Kidney (tissue), 13 donors: ENCODE measurements at regions not wholly inside any gene's neighbourhood (a gene's known extent, or its start where the extent isn't known, plus 50 kb on each side); places are given as distances from the start of the nearest gene placed in this dataset.

Source experiments
- DNase-seq, 5 donors: peaks; one replicate each; pipeline ENCODE4 v3.0.0-alpha.2; 2013 to 2020
- FAIRE-seq: peaks from 2 replicates; lab custom pipeline; 2012; peaks lifted over from hg19 to GRCh38; lab: Jason Lieb, UNC
- H3K27ac ChIP-seq, 2 donors: one replicate each; pipeline ENCODE4 v1.7.0; 2013; ENCODE audit warnings: low read depth in 2 of 2, low read length in 2 of 2, inconsistent platforms in 1 of 2
- H3K27me3 ChIP-seq: one replicate; pipeline ENCODE4 v1.7.1; 2013; ENCODE audit warnings: low read length, inconsistent platforms; ENCODE audit not compliant: control insufficient read depth, insufficient read depth
- H3K36me3 ChIP-seq, 3 donors: one replicate each; pipeline versions ENCODE4 v1.7.0 to v1.7.1; 2013; ENCODE audit warnings: low read length in 3 of 3, control low read depth in 1 of 3, inconsistent platforms in 1 of 3; ENCODE audit not compliant: insufficient read depth in 3 of 3, control insufficient read depth in 2 of 3
- H3K4me1 ChIP-seq, 3 donors: one replicate each; pipeline versions ENCODE4 v1.7.0 to v1.7.1; 2013; ENCODE audit warnings: low read length in 3 of 3, inconsistent platforms in 1 of 3, low read depth in 1 of 3; ENCODE audit not compliant: control insufficient read depth in 2 of 3, insufficient read depth in 2 of 3
- H3K4me3 ChIP-seq, 3 donors: one replicate each; pipeline versions ENCODE4 v1.7.0 to v1.8.1; 2013; ENCODE audit warnings: low read length in 3 of 3, control low read depth in 1 of 3, inconsistent platforms in 1 of 3
- H3K9ac ChIP-seq, 3 donors: one replicate each; pipeline versions ENCODE4 v1.7.0 to v1.7.1; 2013; ENCODE audit warnings: low read length in 3 of 3, control low read depth in 1 of 3, inconsistent platforms in 1 of 3
- H3K9me3 ChIP-seq, 3 donors: one replicate each; pipeline versions ENCODE4 v1.7.0 to v1.7.1; 2013; ENCODE audit warnings: low read length in 3 of 3, control low read depth in 1 of 3, inconsistent platforms in 1 of 3; ENCODE audit not compliant: control insufficient read depth in 2 of 3, insufficient read depth in 1 of 3
- CTCF ChIP-seq: IDR thresholded peaks from 3 replicates; pipeline ENCODE4 v1.5.1; 2012; ENCODE audit warnings: mild to moderate bottlenecking, moderate library complexity, borderline replicate concordance; ENCODE audit not compliant: insufficient read depth; ENCODE audit errors: extremely low read depth
- intact Hi-C: fragments of 100-400 bp; cut with DNase I; formaldehyde crosslinking; loops from one replicate; pipeline ENCODE4 v1.11.1; 2022
- donor health status: control.
- donor health status: control.
- donor health status: control.
- donor health status: control.
- donor health status: control.
- donor health status: DM: yes; HTN: yes; CAD: no.
- donor health status: Normal renal cell carcinoma (clear cell type).

- TF ChIP-seq CTCF: no peak
- no peak for FAIRE-seq
These were observed 243.1 kb upstream of the CCDC179 start for GRCh38 chr11:23103416-23103815.

GRCh38 chr11:23111527-23111926 is 251.3 kb upstream of the CCDC179 start:
- H3K36me3 ChIP-seq: no peaks in the 10 kb centered on the region
- peaks cover 0 to 6% (median 2%) of the 10 kb centered on the region in 3 donors for H3K4me1 ChIP-seq
- no peak for TF ChIP-seq CTCF
- peaks cover 0 to 3% (median 0%) of the 10 kb centered on the region in 3 donors for H3K9me3 ChIP-seq
- H3K27ac ChIP-seq: no peak overlapping the region
- no peaks in the 10 kb centered on the region for H3K27me3 ChIP-seq
- intact Hi-C loops: no loop called here
- no peak overlapping the region for H3K4me3 ChIP-seq
- no peak overlapping the region for H3K9ac ChIP-seq
- DNase-seq (peak in 4 of 5 donors; percentile 35 to 83 (median 61)), FAIRE-seq (no peak)

More at GRCh38 chr11:23103416-23103815, 243.1 kb upstream of the CCDC179 start:
- DNase-seq: no peak
- H3K27me3 ChIP-seq: no peaks in the 10 kb centered on the region
- no peaks in the 10 kb centered on the region for H3K36me3 ChIP-seq
- H3K4me3 ChIP-seq: no peak overlapping the region
- no peak overlapping the region for H3K9ac ChIP-seq
- H3K4me1 ChIP-seq: no peaks in the 10 kb centered on the region
- H3K9me3 ChIP-seq: no peaks in the 10 kb centered on the region
- no peak overlapping the region for H3K27ac ChIP-seq
- intact Hi-C loops: no loop called here

- DNase-seq: no peak
- FAIRE-seq: no peak
These were observed 252.1 kb upstream of the CCDC179 start for GRCh38 chr11:23112390-23112789.

More at GRCh38 chr11:23112390-23112789, 252.1 kb upstream of the CCDC179 start:
- no peak overlapping the region for H3K9ac ChIP-seq
- no peak overlapping the region for H3K27ac ChIP-seq
- no peak overlapping the region for H3K4me3 ChIP-seq
- H3K27me3 ChIP-seq: no peaks in the 10 kb centered on the region
- H3K9me3 ChIP-seq: peaks cover 0 to 6% (median 0%) of the 10 kb centered on the region in 3 donors
- no peak for TF ChIP-seq CTCF
- peaks cover 0 to 6% (median 2%) of the 10 kb centered on the region in 3 donors for H3K4me1 ChIP-seq
- no peaks in the 10 kb centered on the region for H3K36me3 ChIP-seq
- intact Hi-C loops: no loop called here
